GM19035 (cell line): ENCODE measurements at regions not wholly inside any gene's neighbourhood (a gene's known extent, or its start where the extent isn't known, plus 50 kb on each side); places are given as distances from the start of the nearest gene placed in this dataset.

Experiments used
- ATAC-seq: cut with Tn5 transposase; IDR thresholded peaks from one replicate; pipeline ENCODE4 v1.9.1; 2021; ENCODE audit not compliant: unreplicated experiment

DNA sequence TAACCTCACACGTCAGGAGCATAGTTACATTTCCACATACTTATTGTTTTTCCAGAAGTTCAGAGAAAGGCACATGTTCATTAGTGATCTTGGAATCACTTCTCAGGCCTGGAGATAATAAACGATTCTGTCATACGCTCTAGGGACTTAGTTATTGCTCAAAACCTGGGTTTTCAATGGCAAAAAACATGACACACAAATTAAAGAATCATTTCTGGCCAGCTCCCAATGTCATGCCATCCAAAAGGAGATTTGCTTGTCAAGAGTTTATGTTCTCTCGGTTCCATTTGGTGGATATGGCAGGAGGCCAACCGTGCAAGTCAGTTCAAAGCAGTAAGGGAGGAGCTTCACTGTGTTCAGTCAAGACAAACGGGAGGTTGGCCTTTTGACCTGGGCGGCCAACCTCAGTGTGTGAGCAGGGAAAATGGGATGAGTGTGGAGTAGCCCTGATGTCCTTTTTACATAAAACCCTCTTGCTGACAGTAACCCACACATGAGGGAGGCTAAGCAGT, 123.4 kb downstream of the NXNL2 start:
- no peak for ATAC-seq

GRCh38 chr9:88659126-88659525, 124.1 kb downstream of the NXNL2 start:
- no peak for ATAC-seq

DNA sequence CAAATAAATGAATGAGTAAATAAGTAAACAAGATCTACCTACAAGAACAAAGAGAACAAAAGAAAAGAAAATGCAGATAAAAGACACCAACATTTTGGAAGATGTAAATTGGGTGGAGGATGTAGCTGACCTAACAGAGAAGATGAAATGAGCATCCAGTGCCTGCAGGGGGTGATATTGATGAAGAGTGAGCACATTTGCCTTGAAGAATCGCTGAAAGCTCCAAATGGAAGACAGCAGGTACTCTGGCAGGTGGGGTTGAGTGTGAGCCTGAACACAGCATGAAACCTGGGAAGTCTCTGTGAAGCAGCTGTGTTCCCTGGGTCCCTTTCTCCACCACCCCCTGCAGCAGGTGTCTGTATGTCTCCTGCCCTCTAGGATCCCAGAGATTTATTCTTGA, 125.6 kb downstream of the NXNL2 start:
- ATAC-seq: no peak

GRCh38 chr9:88661759-88662158, 126.8 kb downstream of the NXNL2 start:
- ATAC-seq: no peak

- no peak for ATAC-seq
Measured at GRCh38 chr9:88663771-88664419, 128.9 kb downstream of the NXNL2 start.

DNA sequence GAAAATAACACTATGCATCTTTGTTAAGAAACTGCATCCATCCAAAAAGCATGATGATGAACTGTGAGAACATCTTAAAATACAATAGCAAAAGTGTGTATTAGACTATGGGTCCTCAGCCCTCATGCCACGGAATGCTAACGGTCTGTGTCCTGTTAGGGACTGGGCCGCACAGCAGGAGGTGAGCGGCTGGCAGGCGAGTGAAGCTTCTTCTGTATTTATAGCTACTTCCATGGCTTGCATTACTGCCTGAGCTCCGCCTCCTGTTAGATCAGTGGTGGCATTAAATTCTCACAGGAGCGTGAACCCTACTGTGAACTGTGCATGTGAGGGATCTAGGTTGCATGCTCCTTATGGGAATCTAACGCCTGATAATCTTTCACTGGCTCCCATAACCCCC, 129.8 kb downstream of the NXNL2 start:
- ATAC-seq: no peak

DNA sequence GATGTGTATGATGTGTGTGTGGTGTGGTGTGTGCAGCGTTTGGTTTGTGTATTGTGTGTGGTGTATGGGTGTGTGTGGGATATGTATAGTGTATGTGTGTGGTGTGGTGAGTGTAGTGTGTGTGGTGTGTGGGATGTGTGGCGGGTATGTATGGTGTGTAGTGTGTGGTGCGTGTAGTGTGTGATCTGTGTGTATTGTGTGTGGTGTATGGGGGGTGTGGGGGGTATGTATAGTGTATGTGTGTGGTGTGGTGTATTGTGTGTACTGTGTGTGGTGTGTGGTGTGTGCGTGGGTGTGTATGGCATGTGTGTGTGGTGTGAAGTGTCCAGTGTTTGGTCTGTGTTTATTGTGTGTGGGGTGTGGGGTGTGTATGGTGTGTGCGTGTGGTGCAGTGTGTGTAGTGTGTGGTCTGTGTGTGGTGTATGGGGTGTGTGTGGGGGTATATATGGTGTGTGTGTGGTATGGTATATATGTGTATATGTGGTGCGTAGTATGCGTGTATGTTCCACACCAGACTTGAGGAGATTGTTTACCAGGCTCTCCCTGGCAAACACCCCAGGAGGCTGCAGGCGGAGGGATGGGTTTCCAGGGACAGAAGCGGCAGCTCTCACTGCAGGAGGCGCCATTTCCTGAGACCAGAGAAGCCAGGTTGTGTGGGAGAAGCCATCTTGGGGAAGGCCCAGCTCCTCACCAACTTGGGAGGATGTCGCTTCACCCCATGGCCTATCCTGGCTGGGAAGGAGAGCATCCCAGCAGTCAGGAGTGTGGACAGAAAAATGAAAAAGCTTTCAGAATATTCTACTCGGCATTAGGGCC, 138.1 kb downstream of the NXNL2 start:
- no peak for ATAC-seq

- ATAC-seq: no peak
Measured at GRCh38 chr9:88673886-88674285, 138.9 kb downstream of the NXNL2 start.

GRCh38 chr9:88676644-88677043, 141.7 kb downstream of the NXNL2 start:
- no peak for ATAC-seq

GRCh38 chr9:88678008-88678407, 143.0 kb downstream of the NXNL2 start:
- no peak for ATAC-seq

DNA sequence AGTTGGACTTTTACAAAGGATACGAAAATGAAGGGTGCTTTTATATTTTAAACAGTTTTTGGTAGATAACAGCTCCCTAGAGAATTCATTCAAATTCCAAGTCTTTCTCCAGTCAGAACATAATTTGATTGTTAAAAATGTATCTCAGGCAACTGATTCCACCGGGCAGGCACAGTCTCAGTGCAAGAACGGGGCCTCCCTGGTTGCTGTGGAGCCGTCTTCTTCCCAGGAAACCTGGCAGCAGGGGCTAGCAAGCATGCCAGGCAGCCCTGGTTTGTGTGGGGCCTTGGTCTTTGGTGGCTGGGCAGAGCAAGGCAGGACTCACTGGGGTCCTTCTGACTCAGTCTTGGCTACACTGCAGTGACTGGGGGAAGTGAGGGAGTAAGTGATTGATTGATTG, 143.5 kb downstream of the NXNL2 start:
- ATAC-seq: no peak

DNA sequence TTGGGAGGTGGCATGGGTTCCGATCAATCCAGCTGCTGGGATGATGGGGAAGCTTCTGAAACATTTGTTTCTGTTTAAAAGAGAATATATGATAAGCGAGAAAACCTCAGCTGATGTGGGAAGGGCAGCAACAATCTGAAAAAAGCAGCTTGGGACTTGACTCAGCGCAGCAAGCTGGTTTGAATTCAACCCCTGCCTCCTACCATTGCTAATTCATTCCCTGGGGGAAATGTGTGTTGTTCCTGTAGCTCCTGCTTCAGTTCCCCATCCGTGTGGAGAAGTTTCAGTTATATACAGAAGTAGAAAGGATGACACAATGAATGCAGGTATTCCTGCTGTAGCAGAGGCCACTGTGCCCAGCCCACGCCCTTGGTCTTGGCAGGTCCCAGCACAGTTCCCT, 145.1 kb downstream of the NXNL2 start:
- no peak for ATAC-seq

GRCh38 chr9:88680505-88681160, 145.7 kb downstream of the NXNL2 start:
- no peak for ATAC-seq

- no peak for ATAC-seq
Measured at GRCh38 chr9:88681434-88681833, 146.5 kb downstream of the NXNL2 start.

GRCh38 chr9:88682431-88682831, 147.5 kb downstream of the NXNL2 start:
- no peak for ATAC-seq

DNA sequence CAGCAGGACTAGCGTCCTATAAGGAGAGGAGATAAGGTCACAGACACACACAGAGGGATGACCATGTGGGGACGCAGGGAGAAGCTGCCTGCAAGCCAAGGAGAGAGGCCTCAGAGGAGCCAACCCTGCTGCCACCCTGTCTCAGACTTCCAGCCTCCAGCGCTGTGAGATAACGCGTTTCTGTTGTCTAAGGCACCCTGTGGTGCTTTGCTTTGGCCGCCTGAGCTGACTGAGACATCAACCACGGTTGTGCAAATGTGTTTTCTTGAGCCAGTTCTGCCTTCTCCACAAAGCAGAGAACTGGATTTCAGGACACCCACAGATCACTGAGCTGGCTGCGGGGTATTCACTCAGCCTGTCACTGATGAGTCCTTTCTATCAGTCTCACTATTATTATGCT, 149.1 kb downstream of the NXNL2 start:
- ATAC-seq: no peak

DNA sequence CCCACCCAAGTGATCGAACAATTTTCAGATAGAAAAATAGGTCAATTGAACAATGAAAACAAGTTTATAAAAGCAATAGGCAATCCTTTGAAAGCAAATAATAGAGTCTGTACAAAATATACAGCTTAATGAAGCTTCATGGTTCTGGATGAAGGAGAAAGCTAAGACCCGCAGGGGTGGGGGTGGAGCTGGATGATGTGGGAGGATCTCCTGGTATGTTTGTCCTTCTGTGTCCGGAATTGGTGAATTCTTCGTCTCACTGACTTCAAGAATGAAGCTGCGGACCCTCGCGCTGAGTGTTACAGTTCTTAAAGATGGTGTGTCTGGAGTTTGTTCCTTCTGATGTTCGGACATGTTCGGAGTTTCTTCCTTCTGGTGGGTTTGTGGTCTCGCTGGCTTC, 149.9 kb downstream of the NXNL2 start:
- no peak for ATAC-seq

GRCh38 chr9:88685966-88686365, 151.0 kb downstream of the NXNL2 start:
- no peak for ATAC-seq

- no peak for ATAC-seq
Measured at GRCh38 chr9:88689509-88690298, 154.7 kb downstream of the NXNL2 start.

DNA sequence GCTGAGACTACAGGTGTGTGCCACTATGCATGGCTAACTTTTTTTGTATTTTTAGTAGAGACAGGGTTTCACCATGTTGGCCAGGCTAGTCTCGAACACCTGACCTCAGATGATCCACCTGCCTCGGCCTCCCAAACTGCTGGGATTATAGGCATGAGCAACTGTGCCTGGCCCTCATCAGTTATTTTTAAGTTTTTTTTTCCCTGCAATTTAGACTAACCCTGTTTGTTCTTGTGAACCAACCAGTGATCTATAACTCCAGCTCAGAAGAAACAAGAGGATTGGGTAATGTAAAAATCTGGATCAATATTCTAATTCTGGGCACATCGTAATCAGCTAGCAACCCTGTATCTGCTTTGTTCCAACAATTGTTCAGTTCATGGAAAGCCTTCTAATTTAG, 155.7 kb downstream of the NXNL2 start:
- ATAC-seq: no peak

DNA sequence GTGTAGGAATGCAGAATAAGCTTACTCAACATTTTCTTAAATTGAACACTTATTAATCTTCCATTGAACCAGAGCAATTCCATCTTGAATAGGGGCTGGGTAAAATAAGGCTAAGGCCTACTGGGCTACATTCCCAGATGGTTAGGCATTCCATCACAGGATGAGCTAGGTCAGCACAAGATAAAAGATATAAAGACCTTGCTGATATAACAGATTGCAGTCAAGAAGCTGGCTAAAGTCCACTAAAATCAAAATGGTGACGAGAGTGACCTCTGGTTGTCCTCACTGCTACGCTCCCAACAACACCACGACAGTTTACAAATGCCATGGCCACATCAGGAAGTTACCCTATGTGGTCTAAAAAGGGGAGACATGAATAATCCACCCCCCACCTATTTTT, 156.1 kb downstream of the NXNL2 start:
- no peak for ATAC-seq
